ENCODE measurements at regions not wholly inside any gene's neighbourhood (a gene's known extent, or its start where the extent isn't known, plus 50 kb on each side); places are given as distances from the start of the nearest gene placed in this dataset.

DNA sequence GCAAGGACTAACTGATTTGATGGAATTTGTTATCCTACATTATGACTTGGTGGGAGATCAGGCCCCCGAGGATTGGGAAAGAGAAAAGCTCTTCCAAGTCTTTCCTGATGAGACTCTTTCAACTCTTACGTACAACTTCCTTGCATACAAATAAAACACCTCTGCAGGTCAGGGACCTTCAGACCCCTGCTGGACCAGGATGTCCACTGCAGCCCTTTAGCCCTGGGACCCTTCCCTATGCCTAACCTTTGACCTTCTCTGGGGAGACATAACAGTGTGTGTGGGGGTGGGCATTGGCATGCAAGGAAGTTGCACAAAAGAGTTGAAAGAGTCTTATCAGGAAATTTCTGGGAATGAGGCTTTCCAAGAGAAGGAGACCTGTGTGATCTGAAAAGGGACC, 859.4 kb downstream of the TYW1 start:
- no peak overlapping the region for H3K27ac Mint-ChIP-seq (ENCODE audit: unreplicated experiment)
- no peak for DNase-seq (ENCODE audit: low read depth, low spot score)
- H3K4me1 Mint-ChIP-seq: peaks cover 23% of the 10 kb centered on the region
- H3K4me3 Mint-ChIP-seq: no peak overlapping the region
- H3K9me3 Mint-ChIP-seq: no peaks in the 10 kb centered on the region
- H3K36me3 Mint-ChIP-seq (ENCODE audit: low read depth): no peaks in the 10 kb centered on the region
- TF ChIP-seq, protein P1, sequence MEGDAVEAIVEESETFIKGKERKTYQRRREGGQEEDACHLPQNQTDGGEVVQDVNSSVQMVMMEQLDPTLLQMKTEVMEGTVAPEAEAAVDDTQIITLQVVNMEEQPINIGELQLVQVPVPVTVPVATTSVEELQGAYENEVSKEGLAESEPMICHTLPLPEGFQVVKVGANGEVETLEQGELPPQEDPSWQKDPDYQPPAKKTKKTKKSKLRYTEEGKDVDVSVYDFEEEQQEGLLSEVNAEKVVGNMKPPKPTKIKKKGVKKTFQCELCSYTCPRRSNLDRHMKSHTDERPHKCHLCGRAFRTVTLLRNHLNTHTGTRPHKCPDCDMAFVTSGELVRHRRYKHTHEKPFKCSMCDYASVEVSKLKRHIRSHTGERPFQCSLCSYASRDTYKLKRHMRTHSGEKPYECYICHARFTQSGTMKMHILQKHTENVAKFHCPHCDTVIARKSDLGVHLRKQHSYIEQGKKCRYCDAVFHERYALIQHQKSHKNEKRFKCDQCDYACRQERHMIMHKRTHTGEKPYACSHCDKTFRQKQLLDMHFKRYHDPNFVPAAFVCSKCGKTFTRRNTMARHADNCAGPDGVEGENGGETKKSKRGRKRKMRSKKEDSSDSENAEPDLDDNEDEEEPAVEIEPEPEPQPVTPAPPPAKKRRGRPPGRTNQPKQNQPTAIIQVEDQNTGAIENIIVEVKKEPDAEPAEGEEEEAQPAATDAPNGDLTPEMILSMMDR (conservative IDR thresholded peaks at IDR 0.05): no peak
- H3K27me3 Mint-ChIP-seq (ENCODE audit: low read depth): no peaks in the 10 kb centered on the region

DNA sequence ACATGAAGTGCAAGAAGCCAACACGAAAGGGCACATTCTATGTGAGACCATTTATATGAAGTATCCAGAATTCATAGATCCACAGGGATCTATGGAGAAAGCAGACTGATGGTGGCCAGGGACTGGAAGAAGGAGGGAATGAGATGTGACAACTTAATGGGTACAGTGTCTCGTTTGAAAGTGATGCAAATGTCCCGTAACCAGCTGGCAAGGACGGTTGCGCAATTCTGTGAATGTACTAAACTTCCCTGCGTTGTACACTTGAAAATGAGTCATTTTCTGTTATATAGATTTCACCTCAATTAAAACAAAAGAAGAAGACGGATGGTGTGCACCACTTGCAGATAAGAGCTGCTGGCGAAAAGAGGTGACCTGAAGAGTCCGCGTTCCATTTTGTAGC, 861.1 kb downstream of the TYW1 start:
- Mint-ChIP-seq H3K27me3 (ENCODE audit: low read depth) (no peaks in the 10 kb centered on the region), H3K36me3 (ENCODE audit: low read depth) (peaks cover 6% of the 10 kb centered on the region), H3K4me1 (peaks cover 23% of the 10 kb centered on the region), H3K4me3 (no peak overlapping the region), H3K27ac (ENCODE audit: unreplicated experiment) (no peak overlapping the region), H3K9me3 (peaks cover 11% of the 10 kb centered on the region)
- TF ChIP-seq, protein P1 (conservative IDR thresholded peaks at IDR 0.05): no peak
- DNase-seq (ENCODE audit: low read depth, low spot score): no peak

DNA sequence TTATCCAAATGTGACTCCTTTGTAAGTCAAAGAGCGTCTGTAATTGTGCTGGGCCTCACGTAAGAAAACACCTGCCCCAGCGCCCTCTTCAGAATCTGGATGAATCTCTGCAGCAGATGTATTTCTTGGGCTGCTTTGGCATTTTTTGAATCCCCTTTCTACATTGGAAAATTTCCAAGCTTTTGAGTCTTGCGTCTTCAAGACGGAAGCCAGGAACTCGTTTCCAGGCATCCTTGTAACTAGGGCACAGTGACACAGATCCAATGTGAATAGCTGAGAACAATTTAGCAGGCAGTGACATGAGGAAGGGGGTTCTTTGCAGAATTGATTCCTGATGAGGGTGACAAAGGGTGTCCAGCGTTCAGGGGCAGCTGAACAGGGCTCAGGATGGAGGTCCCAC, 862.3 kb downstream of the TYW1 start:
- H3K4me3 Mint-ChIP-seq: no peak overlapping the region
- no peaks in the 10 kb centered on the region for H3K27me3 Mint-ChIP-seq (ENCODE audit: low read depth)
- peaks cover 6% of the 10 kb centered on the region for H3K36me3 Mint-ChIP-seq (ENCODE audit: low read depth)
- peaks cover 23% of the 10 kb centered on the region for H3K4me1 Mint-ChIP-seq
- H3K27ac Mint-ChIP-seq (ENCODE audit: unreplicated experiment): no peak overlapping the region
- peaks cover 11% of the 10 kb centered on the region for H3K9me3 Mint-ChIP-seq
- TF ChIP-seq, protein P1 (conservative IDR thresholded peaks at IDR 0.05): no peak
- DNase-seq (ENCODE audit: low read depth, low spot score): no peak

DNA sequence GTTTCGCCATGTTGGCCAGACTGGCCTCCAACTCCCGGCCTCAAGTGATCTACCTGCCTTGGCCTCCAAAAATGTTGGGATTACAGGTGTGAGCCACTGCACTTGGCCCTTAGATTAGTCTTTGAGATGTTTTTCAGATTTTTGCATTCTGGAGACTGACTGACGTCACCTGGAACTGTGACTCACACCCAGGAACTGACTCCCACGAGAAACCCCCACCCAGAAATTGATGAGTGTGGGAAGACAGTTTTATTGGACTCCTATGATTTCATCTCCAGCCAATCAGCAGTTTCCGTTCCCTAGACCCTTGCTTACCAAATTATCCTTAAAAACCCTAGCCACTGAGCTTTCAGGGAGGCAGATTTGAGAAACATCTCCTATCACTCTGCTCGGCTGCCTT, 867.3 kb downstream of the TYW1 start:
- peaks cover 6% of the 10 kb centered on the region for H3K36me3 Mint-ChIP-seq (ENCODE audit: low read depth)
- H3K27me3 Mint-ChIP-seq (ENCODE audit: low read depth): no peaks in the 10 kb centered on the region
- H3K27ac Mint-ChIP-seq (ENCODE audit: unreplicated experiment): no peak overlapping the region
- peaks cover 14% of the 10 kb centered on the region for H3K9me3 Mint-ChIP-seq
- DNase-seq (ENCODE audit: low read depth, low spot score): no peak
- TF ChIP-seq, protein P1 (conservative IDR thresholded peaks at IDR 0.05): no peak
- no peaks in the 10 kb centered on the region for H3K4me1 Mint-ChIP-seq
- no peak overlapping the region for H3K4me3 Mint-ChIP-seq

DNA sequence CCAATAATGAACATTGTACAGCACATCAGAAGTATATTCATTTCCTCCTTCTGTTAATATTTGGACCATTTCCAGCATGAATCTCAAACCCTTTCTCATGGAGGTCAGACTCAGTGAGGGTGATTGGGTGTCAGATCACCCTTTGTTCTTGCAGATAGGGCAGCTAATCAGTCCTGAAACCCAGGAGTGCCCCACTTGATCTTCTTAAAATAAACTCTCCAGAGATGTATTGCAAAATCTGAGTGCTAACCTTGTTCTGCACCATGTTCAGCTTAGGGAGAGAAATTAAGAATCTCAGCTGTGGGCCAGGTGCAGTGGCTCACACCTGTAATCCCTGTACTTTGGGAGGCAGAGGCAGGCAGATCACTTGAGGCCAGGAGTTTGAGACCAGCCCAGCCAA, 869.4 kb downstream of the TYW1 start:
- peaks cover 20% of the 10 kb centered on the region for H3K9me3 Mint-ChIP-seq
- H3K4me1 Mint-ChIP-seq: no peaks in the 10 kb centered on the region
- no peak for DNase-seq (ENCODE audit: low read depth, low spot score)
- H3K4me3 Mint-ChIP-seq: no peak overlapping the region
- no peaks in the 10 kb centered on the region for H3K27me3 Mint-ChIP-seq (ENCODE audit: low read depth)
- TF ChIP-seq, protein P1 (conservative IDR thresholded peaks at IDR 0.05): no peak
- H3K27ac Mint-ChIP-seq (ENCODE audit: unreplicated experiment): no peak overlapping the region
- peaks cover 8% of the 10 kb centered on the region for H3K36me3 Mint-ChIP-seq (ENCODE audit: low read depth)

DNA sequence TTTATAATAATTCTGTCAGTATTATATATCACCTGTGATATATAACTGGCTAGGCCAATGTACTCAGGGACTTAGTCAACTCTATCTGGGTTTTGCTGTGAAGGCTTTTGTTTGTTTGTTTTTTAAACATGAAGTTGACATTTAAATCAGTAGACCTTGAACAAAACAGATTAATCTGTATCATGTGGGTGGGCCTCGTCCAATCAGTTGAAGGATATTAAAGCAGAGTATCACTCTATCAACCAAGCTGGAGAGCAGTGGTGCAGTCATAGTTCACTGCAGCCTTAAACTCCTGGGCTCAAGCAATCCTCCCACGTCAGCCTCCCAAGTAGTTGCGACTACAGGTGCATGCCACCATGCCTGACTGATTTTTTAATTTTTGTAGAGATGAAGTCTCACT, 870.2 kb downstream of the TYW1 start:
- TF ChIP-seq, protein P1 (conservative IDR thresholded peaks at IDR 0.05): no peak
- DNase-seq (ENCODE audit: low read depth, low spot score): no peak
- Mint-ChIP-seq H3K4me1 (no peaks in the 10 kb centered on the region), H3K4me3 (no peak overlapping the region), H3K27ac (ENCODE audit: unreplicated experiment) (no peak overlapping the region), H3K27me3 (ENCODE audit: low read depth) (no peaks in the 10 kb centered on the region), H3K36me3 (ENCODE audit: low read depth) (peaks cover 5% of the 10 kb centered on the region), H3K9me3 (peaks cover 17% of the 10 kb centered on the region)
